ENCODE measurements at regions not wholly inside any gene's neighbourhood (a gene's known extent, or its start where the extent isn't known, plus 50 kb on each side); places are given as distances from the start of the nearest gene placed in this dataset.

GRCh38 chr18:29436459-29436858 lies 1259.5 kb upstream of the CDH2 start:
- Histone ChIP-seq H3K9me3 (ENCODE audit: control insufficient read depth, insufficient read depth, low read length) (no peaks in the 10 kb centered on the region), H3K4me3 (ENCODE audit: low read length) (no peak overlapping the region), H4K20me1 (ENCODE audit: control insufficient read depth, insufficient read depth, low read depth, low read length) (no peaks in the 10 kb centered on the region), H3K36me3 (ENCODE audit: control insufficient read depth, low read length) (no peaks in the 10 kb centered on the region), H3K4me2 (ENCODE audit: low read length) (no peak overlapping the region), H3K4me1 (ENCODE audit: control insufficient read depth, low read length) (no peaks in the 10 kb centered on the region), H3K79me2 (ENCODE audit: control insufficient read depth, low read length) (no peaks in the 10 kb centered on the region), H3K27me3 (ENCODE audit: control insufficient read depth, low read length) (no peaks in the 10 kb centered on the region), H3K27ac (ENCODE audit: low read depth, low read length) (no peak overlapping the region), H3F3A (ENCODE audit: control insufficient read depth, insufficient read depth) (no peaks in the 10 kb centered on the region), H3K9me2 (replicated peaks; ENCODE audit: control insufficient read depth, low read length) (no peaks in the 10 kb centered on the region)
- TF ChIP-seq EZH2phosphoT487 (IDR thresholded peaks at IDR 0.05; ENCODE audit: borderline replicate concordance, low read length) = no peak
- no peak for TF ChIP-seq CTCF (IDR thresholded peaks at IDR 0.05; ENCODE audit: low read depth, low read length, poor library complexity, severe bottlenecking)

- Histone ChIP-seq H3K79me2 (ENCODE audit: control insufficient read depth, low read length) (no peaks in the 10 kb centered on the region), H3K9me2 (replicated peaks; ENCODE audit: control insufficient read depth, low read length) (no peaks in the 10 kb centered on the region), H3K4me3 (ENCODE audit: low read length) (no peak overlapping the region), H4K20me1 (ENCODE audit: control insufficient read depth, insufficient read depth, low read depth, low read length) (no peaks in the 10 kb centered on the region), H3F3A (ENCODE audit: control insufficient read depth, insufficient read depth) (no peaks in the 10 kb centered on the region), H3K27ac (ENCODE audit: low read depth, low read length) (no peak overlapping the region), H3K27me3 (ENCODE audit: control insufficient read depth, low read length) (no peaks in the 10 kb centered on the region), H3K9me3 (ENCODE audit: control insufficient read depth, insufficient read depth, low read length) (no peaks in the 10 kb centered on the region; the same call in 1 of the 2 replicates), H3K4me1 (ENCODE audit: control insufficient read depth, low read length) (no peaks in the 10 kb centered on the region), H3K4me2 (ENCODE audit: low read length) (no peak overlapping the region), H3K36me3 (ENCODE audit: control insufficient read depth, low read length) (no peaks in the 10 kb centered on the region)
- TF ChIP-seq CTCF (IDR thresholded peaks at IDR 0.05; ENCODE audit: low read depth, low read length, poor library complexity, severe bottlenecking) (no peak), EZH2phosphoT487 (IDR thresholded peaks at IDR 0.05; ENCODE audit: borderline replicate concordance, low read length) (no peak)
Measured at GRCh38 chr18:29434650-29435049, 1257.7 kb upstream of the CDH2 start.

GRCh38 chr18:29430416-29430815 lies 1253.5 kb upstream of the CDH2 start:
- no peak for TF ChIP-seq CTCF (IDR thresholded peaks at IDR 0.05; ENCODE audit: low read depth, low read length, poor library complexity, severe bottlenecking)
- TF ChIP-seq EZH2phosphoT487 (IDR thresholded peaks at IDR 0.05; ENCODE audit: borderline replicate concordance, low read length) = no peak
- Histone ChIP-seq H3K4me2 (ENCODE audit: low read length) (no peak overlapping the region), H3K4me3 (ENCODE audit: low read length) (no peak overlapping the region), H3F3A (ENCODE audit: control insufficient read depth, insufficient read depth) (no peaks in the 10 kb centered on the region), H3K9me3 (ENCODE audit: control insufficient read depth, insufficient read depth, low read length) (no peaks in the 10 kb centered on the region; the same call in 1 of the 2 replicates), H3K36me3 (ENCODE audit: control insufficient read depth, low read length) (no peaks in the 10 kb centered on the region), H3K27ac (ENCODE audit: low read depth, low read length) (no peak overlapping the region), H3K9me2 (replicated peaks; ENCODE audit: control insufficient read depth, low read length) (no peaks in the 10 kb centered on the region), H3K4me1 (ENCODE audit: control insufficient read depth, low read length) (no peaks in the 10 kb centered on the region), H3K27me3 (ENCODE audit: control insufficient read depth, low read length) (no peaks in the 10 kb centered on the region), H3K79me2 (ENCODE audit: control insufficient read depth, low read length) (no peaks in the 10 kb centered on the region), H4K20me1 (ENCODE audit: control insufficient read depth, insufficient read depth, low read depth, low read length) (no peaks in the 10 kb centered on the region)

GRCh38 chr18:29418136-29418535 lies 1241.2 kb upstream of the CDH2 start:
- Histone ChIP-seq H3K9me2 (replicated peaks; ENCODE audit: control insufficient read depth, low read length) (no peaks in the 10 kb centered on the region), H4K20me1 (ENCODE audit: control insufficient read depth, insufficient read depth, low read depth, low read length) (no peaks in the 10 kb centered on the region), H3K36me3 (ENCODE audit: control insufficient read depth, low read length) (no peaks in the 10 kb centered on the region), H3K79me2 (ENCODE audit: control insufficient read depth, low read length) (no peaks in the 10 kb centered on the region), H3K9me3 (ENCODE audit: control insufficient read depth, insufficient read depth, low read length) (peaks cover 9% of the 10 kb centered on the region; the same call in 1 of the 2 replicates), H3K4me1 (ENCODE audit: control insufficient read depth, low read length) (no peaks in the 10 kb centered on the region), H3K27ac (ENCODE audit: low read depth, low read length) (no peak overlapping the region), H3K4me3 (ENCODE audit: low read length) (no peak overlapping the region), H3F3A (ENCODE audit: control insufficient read depth, insufficient read depth) (no peaks in the 10 kb centered on the region), H3K27me3 (ENCODE audit: control insufficient read depth, low read length) (no peaks in the 10 kb centered on the region), H3K4me2 (ENCODE audit: low read length) (no peak overlapping the region)
- TF ChIP-seq CTCF (IDR thresholded peaks at IDR 0.05; ENCODE audit: low read depth, low read length, poor library complexity, severe bottlenecking) (no peak), EZH2phosphoT487 (IDR thresholded peaks at IDR 0.05; ENCODE audit: borderline replicate concordance, low read length) (no peak)

Data from DOHH2 (cell line).